ENCODE measurements at regions not wholly inside any gene's neighbourhood (a gene's known extent, or its start where the extent isn't known, plus 50 kb on each side); places are given as distances from the start of the nearest gene placed in this dataset.

- TF ChIP-seq CTCF (IDR thresholded peaks at IDR 0.05; ENCODE audit: poor library complexity), result no peak
- peak; percentile 5 for TF ChIP-seq EZH2 (IDR thresholded peaks at IDR 0.05; ENCODE audit: borderline replicate concordance)
Measured at GRCh38 chr5:73229271-73229670, 56.3 kb downstream of the TMEM174 start.
